Stimulated activated CD8-positive, alpha-beta memory T cell treated with anti-CD3 and anti-CD28 coated beads, Interleukin-4, amount 100 ng/mL, for 24 hours (primary cell): ENCODE measurements at regions not wholly inside any gene's neighbourhood (a gene's known extent, or its start where the extent isn't known, plus 50 kb on each side); places are given as distances from the start of the nearest gene placed in this dataset.
"Not testable (repeated sequence)": the region's sequence is repeated elsewhere in the genome, so short reads cannot be mapped to it uniquely, and the experiment has no call there.

Source experiments
- DNase-seq: peaks from one replicate; pipeline ENCODE4 v3.0.0-alpha.2; 2020; ENCODE audit warnings: low read depth

DNA sequence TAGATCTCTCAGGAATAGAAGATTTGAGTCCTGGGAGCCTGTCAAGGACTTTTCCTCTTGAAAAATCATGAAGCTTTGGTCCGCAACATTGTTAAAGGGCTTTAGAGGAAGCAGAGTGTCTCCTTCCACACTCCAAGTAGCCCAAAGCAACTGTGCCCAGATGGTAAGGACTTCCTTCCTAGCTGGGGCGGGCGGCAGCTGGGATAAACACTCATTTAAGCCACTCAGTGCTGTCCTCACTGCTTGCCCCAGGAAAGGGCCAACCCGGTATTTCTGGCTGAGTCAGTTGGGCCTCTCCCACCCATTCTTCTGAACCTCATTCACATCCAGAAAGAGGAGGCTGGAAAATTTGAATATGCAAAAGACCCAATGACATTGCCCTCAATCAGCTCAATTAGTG lies 144.3 kb downstream of the CHIC2 start:
- no peak for DNase-seq

DNA sequence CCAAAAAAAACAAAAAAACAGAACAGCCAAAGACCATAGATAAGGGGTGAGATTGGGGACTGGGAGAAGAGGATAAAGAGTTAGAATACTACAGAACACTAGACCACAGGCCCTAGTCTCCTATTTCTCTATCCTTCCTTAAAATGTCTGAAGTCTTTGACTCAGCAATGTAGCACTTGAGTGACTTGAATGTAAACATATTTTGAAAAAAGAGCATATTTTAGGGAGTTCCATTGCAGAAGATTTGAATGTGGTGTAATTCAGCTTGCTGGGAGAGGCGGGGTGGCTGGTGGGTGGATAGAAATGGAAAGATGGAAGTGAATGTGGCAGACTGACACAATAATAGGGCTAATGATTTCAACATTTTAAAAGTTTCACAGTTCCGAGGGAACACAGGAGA lies 144.9 kb downstream of the CHIC2 start:
- DNase-seq = no peak

DNA sequence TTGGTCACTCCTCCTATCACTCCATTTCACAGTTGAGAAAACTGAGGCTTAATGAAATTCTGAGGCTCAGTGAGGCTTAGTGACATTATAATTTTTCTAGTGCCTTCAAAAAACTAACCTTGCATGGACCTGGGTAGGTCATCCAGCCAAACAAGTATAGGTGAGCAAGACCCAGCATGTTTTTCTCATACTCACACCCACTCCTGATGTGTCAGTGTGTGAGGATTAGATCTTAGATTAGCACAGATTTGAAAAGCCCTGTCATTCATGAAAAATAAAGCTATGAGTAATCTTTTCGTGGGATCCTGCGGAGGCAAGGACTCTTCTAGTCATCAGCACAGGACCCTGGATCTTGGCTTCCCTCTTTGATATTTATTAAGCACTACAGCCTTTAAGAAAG lies 146.7 kb downstream of the CHIC2 start:
- DNase-seq = no peak

GRCh38 chr4:53916431-53916889 lies 147.9 kb downstream of the CHIC2 start:
- DNase-seq = no peak

DNA sequence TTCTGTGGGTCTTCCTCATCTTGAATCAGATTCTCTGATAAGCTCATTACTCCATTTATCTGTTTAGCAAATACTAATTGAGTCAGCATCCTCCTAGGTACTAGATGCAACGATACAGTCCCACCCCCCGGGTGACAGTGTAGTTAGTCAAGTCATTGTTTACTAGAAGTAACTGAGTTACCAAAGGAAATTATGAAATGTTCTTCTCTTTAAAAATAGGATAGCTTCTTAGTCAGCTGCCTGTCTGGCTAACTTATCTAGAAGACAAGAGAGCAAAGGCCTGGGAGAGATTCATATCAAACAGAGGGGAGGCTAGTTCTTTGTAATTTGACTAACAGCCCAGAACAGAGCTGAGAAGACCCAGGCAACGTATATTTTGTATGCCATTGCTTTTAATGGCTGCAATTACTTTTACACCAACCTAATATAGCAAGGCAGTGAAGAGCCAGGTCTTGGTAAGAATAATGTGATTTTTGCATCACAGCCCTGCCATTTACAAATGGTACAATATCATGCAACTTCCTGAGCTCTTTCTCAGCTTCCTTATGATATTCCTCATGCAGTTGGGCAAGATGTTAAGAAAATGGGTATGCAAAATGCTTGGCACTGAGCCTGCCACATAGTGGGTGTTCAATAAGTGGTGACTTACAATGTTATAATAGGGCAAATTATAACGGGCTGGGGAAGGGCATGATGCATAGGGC lies 149.9 kb downstream of the CHIC2 start:
- no peak for DNase-seq

DNA sequence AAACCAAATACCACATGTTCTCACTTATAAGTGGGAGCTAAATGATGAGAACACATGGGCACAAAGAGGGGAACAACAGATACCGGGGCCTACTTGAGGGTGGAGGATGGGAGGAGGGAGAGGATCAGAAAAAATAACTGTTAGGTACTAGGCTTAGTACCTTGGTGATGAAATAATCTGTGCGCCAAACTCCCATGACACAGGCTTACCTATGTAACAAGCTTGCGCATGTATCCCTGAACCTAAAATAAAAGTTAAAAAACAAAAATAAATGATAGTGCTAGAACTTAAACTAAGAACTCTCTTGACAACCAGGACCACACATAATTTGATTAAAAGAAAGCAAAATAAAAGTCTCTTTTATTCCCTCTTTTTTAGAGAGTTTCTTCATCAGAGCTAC lies 150.6 kb downstream of the CHIC2 start:
- DNase-seq = no peak

GRCh38 chr4:53912766-53913497 lies 151.5 kb downstream of the CHIC2 start:
- DNase-seq = no peak

- DNase-seq = no peak
Observed at GRCh38 chr4:53908661-53909078, 155.7 kb downstream of the CHIC2 start.

GRCh38 chr4:53907772-53908171 lies 156.6 kb downstream of the CHIC2 start:
- DNase-seq = no peak

DNA sequence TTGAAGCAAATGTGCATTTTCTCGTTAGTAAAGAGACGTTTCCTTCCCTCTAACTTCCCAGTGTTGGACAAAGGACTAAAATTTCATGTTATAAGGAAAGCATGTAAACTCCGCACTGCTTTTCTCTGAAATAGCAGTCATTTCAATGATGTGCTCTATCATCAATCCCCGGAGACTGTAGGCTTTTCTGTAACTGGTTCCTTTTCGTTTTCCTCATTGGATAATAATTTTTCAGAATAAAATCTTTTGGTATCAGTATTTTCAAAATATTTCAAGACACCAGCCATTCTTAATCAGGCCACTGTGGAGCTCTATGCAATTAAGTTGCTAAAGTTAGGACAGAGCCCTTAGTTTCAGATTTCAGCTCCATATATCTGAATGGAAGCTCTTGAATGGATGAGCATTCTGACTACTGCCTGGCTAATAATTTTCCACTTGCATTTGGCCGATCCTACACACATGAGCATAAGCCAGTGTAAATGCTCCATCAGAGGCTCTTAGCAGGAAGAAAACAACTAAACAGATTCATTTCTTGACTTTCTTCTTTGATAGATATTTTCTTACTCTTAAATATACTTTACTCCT lies 157.7 kb downstream of the CHIC2 start:
- DNase-seq = no peak

DNA sequence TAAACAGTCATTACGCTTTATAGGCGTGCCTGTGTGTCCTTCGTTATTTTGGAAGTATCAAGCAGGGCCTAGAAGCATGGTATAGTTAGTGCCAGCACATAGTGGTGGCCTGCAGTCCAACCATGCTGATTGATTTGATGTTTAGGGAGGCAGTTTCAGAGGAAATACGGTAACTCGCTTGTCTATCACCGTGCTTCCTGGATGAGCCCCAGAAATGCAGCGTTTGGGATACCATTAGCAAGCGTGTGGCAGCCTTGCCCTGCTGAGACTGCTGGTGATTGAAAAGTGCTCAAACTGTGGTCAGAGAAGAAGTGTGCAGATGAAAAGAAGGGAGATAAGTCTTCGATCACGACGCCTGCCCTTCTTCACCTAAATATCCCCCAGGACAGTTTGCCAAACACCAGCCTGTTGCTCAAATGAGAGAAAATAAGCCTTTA lies 158.4 kb downstream of the CHIC2 start:
- no peak for DNase-seq

DNA sequence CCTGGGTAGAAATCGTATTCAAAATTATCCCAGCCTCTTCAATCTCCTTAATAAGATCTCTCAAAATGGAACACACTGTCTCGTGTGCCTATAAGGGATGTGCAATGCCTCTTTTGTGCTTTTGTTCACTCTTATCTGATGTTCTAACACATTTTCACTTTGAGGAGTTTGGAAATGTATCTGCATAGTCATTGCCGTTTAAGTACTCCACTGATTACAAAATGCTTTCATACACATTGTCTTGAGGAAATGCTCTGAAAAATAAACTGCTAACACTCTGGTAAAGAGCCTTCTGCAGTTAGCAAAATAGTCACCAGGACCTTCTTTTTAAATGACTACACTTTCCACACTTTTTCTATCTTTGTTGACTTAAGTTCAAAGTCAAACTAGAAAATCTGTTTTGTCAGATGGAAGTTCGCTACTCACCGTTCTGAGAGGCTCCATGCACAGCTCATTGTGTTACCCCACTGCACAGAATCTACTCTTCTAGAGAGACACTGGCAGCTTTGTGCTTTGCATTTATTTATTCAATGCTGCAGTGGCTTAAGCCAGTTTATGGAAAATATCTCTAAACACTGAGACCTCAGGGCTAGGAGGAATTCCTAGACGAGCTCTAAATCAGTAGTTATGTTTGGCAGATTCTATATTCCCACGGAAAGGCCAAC lies 159.0 kb downstream of the CHIC2 start:
- DNase-seq = no peak

GRCh38 chr4:53902786-53903185 lies 161.6 kb downstream of the CHIC2 start:
- no peak for DNase-seq

DNA sequence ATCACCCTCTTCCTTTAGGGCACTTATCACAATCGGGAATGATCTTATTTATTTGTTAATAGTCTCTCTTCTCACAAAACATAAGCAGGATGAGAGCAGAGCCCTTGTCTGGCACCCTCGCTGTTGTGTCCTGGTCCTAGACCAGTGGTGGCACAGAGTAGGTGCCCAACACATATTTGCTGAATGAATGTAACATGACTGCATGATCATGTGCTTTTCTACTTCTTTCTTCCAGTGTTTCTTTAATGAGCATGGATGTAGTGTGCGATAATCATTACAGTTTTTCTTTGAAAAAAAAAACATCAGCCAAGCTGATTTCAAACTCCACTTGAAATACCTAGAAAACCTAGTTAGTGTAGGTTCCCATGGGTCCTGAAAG lies 164.1 kb downstream of the CHIC2 start:
- no peak for DNase-seq

DNA sequence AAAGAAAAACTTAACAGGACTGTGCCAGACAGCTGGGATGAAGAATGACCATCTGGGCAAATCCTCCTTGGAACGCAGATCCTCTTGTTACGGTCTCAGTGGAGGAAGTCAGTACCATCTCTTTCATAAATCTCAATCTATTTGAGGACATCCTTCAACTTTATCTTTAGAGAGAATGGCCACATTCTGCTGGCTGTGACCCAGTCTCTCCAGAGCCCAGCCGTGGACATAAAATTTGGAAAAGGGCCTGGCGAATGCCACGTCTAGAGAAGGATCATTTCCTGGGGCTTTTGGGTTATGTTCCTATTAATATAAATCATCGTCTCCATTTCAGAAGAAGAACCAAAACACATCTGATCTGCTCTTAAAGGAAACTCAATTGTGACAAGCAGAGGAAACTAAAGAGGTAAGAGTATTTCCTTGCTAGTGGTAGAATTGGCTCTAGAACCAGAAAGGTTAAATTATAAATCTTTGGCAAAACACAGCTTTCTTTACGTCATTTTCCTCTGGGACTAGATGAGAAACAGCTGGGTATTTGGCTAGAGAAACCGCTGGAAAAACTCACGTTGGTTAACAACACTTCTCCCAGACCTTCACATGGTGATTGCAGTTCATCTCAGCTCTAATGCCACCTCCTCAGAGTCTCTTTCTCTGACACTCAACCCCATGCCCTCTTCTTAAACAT lies 164.7 kb downstream of the CHIC2 start:
- no peak for DNase-seq

DNA sequence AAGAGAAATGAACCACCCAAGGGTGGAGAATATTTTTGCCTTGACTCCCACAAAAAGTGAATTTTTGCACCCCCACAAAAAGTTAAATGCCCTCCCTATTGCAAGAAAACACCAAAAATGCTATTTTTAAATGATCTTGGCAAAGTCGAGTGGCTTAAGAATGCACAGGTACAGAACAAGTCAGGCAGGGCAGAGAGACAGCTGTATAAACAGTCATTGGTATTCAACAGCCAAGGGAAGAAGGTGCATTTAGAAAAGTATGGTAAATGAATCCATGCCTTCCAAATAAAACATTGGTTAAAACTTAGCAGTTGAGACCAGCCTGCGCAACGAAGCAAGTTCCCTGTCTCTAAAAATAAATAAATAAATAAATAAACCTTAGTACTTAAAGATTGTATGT lies 169.3 kb downstream of the CHIC2 start:
- no peak for DNase-seq

- no peak for DNase-seq
Observed at GRCh38 chr4:53890461-53890860, 173.9 kb downstream of the CHIC2 start.

DNA sequence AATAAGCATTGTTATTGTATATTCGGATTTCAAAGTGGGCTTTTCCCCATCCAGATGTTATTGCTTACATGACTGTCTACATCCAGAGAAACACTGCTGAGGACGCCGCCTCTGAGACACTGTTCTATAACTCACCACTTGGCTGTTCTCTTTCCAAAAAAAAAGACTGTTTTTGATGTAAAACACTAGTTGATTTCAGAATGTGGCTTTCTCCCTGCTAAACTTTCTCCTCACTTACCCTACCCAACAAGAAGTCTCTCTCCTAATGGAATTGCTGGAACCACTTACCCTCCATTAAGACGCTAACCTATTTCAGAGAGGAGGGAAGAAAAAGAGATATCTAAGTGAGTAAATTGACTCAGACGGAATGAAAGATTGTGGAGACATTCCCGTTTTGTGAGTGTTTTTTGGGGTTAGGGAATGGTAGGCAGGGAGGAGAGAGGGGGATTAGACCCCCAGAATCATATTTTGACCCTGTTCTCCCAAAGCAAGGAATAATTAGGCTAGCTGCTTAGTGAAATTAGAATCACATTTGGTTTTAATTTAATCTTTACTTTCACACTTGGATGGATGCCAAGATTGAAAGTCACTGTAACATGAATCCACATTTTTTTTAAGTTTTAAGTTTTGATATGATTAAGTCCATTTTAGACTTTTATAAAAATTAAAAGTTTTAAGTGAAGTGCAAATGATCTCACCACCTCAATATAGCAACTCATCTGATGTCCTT lies 174.9 kb downstream of the CHIC2 start:
- no peak for DNase-seq

GRCh38 chr4:53886090-53886489 lies 178.3 kb downstream of the CHIC2 start:
- no peak for DNase-seq

- DNase-seq = no peak
Observed at GRCh38 chr4:53885668-53886067, 178.7 kb downstream of the CHIC2 start.

- DNase-seq = not testable (repeated sequence)
Observed at GRCh38 chr4:53877096-53877495, 187.3 kb downstream of the CHIC2 start.
